ENCODE measurements at regions not wholly inside any gene's neighbourhood (a gene's known extent, or its start where the extent isn't known, plus 50 kb on each side); places are given as distances from the start of the nearest gene placed in this dataset.

- DNase-seq (ENCODE audit: low read depth): no peak
- no peak for TF ChIP-seq CTCF (IDR thresholded peaks at IDR 0.05; ENCODE audit: insufficient read depth, low read length)
- no peak overlapping the region for H3K4me3 ChIP-seq (ENCODE audit: low read depth, low read length)
These were observed 50.9 kb upstream of the C4orf54 start for GRCh38 chr4:99708551-99708950.

All from fibroblast of the aortic adventitia (primary cell).